Nephron progenitor cell (in vitro differentiated cells): ENCODE measurements at regions not wholly inside any gene's neighbourhood (a gene's known extent, or its start where the extent isn't known, plus 50 kb on each side); places are given as distances from the start of the nearest gene placed in this dataset.
A peak's percentile ranks its signal among the peaks of the same experiment; 100 is the strongest.

Source experiments
- DNase-seq: peaks from one replicate; pipeline ENCODE4 v3.0.0; 2021
- H3K27ac Mint-ChIP-seq: 2 replicates; pipeline ENCODE4 v1.8.0; 2021; ENCODE audit warnings: mild to moderate bottlenecking, moderate library complexity, mixed read lengths
- H3K27me3 Mint-ChIP-seq: 2 replicates; pipeline ENCODE4 v1.8.0; 2021; ENCODE audit warnings: mild to moderate bottlenecking, low read depth, mixed read lengths; ENCODE audit not compliant: poor library complexity
- H3K36me3 Mint-ChIP-seq: 2 replicates; pipeline ENCODE4 v1.8.0; 2021; ENCODE audit warnings: low read depth, mixed read lengths
- H3K4me1 Mint-ChIP-seq: 2 replicates; pipeline ENCODE4 v1.8.0; 2021; ENCODE audit warnings: mixed read lengths
- H3K4me3 Mint-ChIP-seq: 2 replicates; pipeline ENCODE4 v1.8.0; 2021; ENCODE audit warnings: mild to moderate bottlenecking, moderate library complexity, mixed read lengths
- H3K9me3 Mint-ChIP-seq: 2 replicates; pipeline ENCODE4 v1.8.0; 2021; ENCODE audit warnings: mild to moderate bottlenecking, moderate library complexity, mixed read lengths
- TF ChIP-seq, protein P1 (sequence below): fragments of 200-600 bp; sonication (generic); IDR thresholded peaks from 2 replicates; pipeline ENCODE4 v1.5.0; 2021; ENCODE audit warnings: antibody characterized with exemption

DNA sequence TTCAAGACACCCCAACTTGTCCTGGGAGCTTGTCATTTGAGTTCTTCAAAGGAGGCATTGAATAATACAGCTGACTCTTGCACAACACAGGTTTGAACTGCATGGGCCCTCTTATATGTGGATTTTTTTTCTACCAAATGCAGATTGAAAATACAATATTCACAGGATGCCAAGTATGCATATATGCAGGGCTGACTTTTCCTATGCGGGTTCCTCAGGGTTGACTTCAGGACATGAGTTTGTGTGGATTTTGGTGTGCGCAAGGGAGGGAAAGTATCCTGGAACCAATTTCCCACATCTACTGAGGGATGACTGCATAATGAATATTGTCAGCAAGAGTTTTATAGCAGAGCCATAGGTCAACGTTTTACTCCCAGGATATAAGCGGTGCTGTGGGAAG is 70.0 kb upstream of the RALY start:
- Mint-ChIP-seq H3K4me3 (no peak overlapping the region), H3K36me3 (no peaks in the 10 kb centered on the region), H3K9me3 (no peaks in the 10 kb centered on the region), H3K4me1 (peaks cover 14% of the 10 kb centered on the region), H3K27me3 (peaks cover 6% of the 10 kb centered on the region), H3K27ac (no peak overlapping the region)
- TF ChIP-seq, protein P1, sequence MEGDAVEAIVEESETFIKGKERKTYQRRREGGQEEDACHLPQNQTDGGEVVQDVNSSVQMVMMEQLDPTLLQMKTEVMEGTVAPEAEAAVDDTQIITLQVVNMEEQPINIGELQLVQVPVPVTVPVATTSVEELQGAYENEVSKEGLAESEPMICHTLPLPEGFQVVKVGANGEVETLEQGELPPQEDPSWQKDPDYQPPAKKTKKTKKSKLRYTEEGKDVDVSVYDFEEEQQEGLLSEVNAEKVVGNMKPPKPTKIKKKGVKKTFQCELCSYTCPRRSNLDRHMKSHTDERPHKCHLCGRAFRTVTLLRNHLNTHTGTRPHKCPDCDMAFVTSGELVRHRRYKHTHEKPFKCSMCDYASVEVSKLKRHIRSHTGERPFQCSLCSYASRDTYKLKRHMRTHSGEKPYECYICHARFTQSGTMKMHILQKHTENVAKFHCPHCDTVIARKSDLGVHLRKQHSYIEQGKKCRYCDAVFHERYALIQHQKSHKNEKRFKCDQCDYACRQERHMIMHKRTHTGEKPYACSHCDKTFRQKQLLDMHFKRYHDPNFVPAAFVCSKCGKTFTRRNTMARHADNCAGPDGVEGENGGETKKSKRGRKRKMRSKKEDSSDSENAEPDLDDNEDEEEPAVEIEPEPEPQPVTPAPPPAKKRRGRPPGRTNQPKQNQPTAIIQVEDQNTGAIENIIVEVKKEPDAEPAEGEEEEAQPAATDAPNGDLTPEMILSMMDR: no peak
- no peak for DNase-seq

DNA sequence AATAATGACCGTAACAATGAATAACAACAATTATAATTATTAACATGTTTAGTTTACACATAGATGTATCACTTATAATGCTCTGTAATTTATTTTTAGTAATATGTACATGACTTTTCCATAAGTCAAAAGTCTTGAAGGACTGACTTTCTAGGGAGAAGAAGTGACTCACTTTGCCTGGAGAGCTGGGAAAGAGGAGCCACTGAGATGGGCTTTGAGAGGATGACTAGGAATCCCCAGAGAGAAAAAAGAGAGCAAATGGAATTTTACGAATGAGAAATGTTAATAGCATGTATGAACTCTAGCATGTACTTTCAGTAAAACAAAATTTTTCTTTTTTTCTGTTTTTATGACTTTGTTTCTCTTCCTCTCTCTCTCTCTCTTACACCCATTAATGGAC is 67.8 kb upstream of the RALY start:
- DNase-seq: no peak
- H3K4me3 Mint-ChIP-seq: no peak overlapping the region
- H3K4me1 Mint-ChIP-seq: peaks cover 14% of the 10 kb centered on the region
- H3K27ac Mint-ChIP-seq: peak overlapping the region; percentile 55
- TF ChIP-seq, protein P1: no peak
- H3K36me3 Mint-ChIP-seq: no peaks in the 10 kb centered on the region
- H3K27me3 Mint-ChIP-seq: peaks cover 10% of the 10 kb centered on the region
- no peaks in the 10 kb centered on the region for H3K9me3 Mint-ChIP-seq

DNA sequence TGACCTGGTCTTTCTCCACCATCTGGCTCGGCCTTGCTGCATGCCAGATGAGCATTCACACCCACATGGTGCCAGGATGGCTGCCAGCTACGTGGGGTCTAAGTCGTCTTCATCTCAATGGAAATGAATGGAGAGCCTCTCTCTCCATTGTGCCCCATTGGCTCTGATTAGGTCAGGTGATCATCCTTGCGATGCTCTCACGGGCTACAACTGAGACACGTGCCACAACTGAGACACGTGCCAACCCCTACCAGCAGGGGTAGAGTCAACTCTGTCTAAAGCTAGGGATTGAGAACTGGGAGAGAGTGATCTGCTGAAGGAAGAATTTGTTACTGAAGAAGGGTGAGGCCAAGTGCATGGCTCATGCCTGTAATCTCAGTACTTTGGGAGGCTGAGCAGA is 67.3 kb upstream of the RALY start:
- TF ChIP-seq, protein P1: no peak
- Mint-ChIP-seq H3K27me3 (peaks cover 11% of the 10 kb centered on the region), H3K9me3 (no peaks in the 10 kb centered on the region), H3K4me1 (peaks cover 14% of the 10 kb centered on the region), H3K36me3 (no peaks in the 10 kb centered on the region), H3K27ac (peak overlapping the region; percentile 58), H3K4me3 (no peak overlapping the region)
- DNase-seq: no peak

DNA sequence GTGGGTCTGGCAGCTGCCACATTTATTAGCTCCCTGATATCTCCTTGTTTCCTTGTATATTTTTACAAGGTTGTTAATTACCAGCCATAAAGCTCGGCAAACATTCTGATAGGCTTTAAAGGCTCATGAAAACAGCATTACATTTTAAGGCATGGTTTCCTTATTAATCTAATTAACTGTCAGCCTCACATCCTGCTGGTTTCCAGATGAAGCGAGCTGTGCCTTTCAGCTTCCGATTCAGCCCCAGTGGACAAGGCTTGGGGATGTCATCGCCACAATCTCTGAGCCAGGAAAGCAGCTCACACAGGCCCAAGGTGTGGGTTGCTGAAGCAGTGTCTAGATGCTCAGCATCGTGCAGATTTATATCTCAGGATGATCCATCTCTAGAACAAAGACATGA is 66.0 kb upstream of the RALY start:
- Mint-ChIP-seq H3K4me3 (no peak overlapping the region), H3K9me3 (no peaks in the 10 kb centered on the region), H3K4me1 (peaks cover 14% of the 10 kb centered on the region), H3K27me3 (peaks cover 12% of the 10 kb centered on the region), H3K27ac (no peak overlapping the region), H3K36me3 (no peaks in the 10 kb centered on the region)
- no peak for DNase-seq
- TF ChIP-seq, protein P1: no peak

DNA sequence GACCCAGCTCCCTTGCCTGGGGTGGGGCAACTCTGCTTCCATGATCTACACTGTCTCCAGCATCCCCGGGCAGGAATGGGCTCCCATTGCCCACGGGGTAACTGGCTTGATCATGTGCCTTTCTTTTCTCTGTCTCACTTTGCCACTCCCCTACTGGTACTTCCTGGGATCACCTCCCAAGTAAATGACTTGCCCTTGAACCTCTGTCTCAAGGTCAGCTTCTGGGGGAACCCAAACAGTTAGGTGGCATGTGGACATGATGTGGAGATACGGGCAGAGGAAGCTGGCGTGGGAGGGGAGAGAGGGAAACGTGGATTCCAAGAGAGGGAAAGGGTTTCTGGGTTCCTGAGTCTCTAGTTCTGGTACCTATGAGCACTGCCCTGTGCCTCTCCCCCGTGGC is 63.8 kb upstream of the RALY start:
- H3K27ac Mint-ChIP-seq: no peak overlapping the region
- TF ChIP-seq, protein P1: no peak
- H3K27me3 Mint-ChIP-seq: peaks cover 12% of the 10 kb centered on the region
- no peaks in the 10 kb centered on the region for H3K36me3 Mint-ChIP-seq
- H3K4me1 Mint-ChIP-seq: peaks cover 16% of the 10 kb centered on the region
- DNase-seq: no peak
- no peaks in the 10 kb centered on the region for H3K9me3 Mint-ChIP-seq
- no peak overlapping the region for H3K4me3 Mint-ChIP-seq

DNA sequence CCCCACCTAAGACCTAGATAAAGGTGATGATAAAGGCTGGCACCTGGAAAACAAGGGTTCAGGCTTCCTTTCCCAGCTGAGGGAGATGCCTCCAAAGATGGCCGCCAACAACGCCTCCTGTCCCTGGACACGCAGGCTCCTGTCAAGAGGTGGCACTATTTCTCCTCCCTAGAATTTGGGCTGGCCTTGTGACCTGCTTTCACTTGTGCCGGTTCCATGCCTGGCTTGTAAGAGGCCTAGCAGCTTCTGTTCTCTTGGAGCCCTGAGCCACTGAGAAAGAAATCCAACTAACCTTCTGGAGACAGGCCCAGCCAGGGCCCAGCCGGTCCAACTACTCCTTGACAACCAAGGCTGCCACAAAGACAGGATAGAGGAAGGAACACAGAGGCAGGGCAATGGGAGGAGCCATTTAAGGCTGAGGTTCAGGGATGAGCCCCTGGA is 60.2 kb upstream of the RALY start:
- Mint-ChIP-seq H3K36me3 (no peaks in the 10 kb centered on the region), H3K27ac (no peak overlapping the region), H3K9me3 (no peaks in the 10 kb centered on the region), H3K4me3 (no peak overlapping the region), H3K4me1 (peaks cover 8% of the 10 kb centered on the region), H3K27me3 (peaks cover 12% of the 10 kb centered on the region)
- peak; percentile 36 for DNase-seq
- TF ChIP-seq, protein P1: peak; percentile 24
